HG02840 (cell line): ENCODE measurements at regions not wholly inside any gene's neighbourhood (a gene's known extent, or its start where the extent isn't known, plus 50 kb on each side); places are given as distances from the start of the nearest gene placed in this dataset.

Experiments
- ATAC-seq: cut with Tn5 transposase; IDR thresholded peaks from one replicate; pipeline ENCODE4 v1.9.1; 2021; ENCODE audit warnings: mild to moderate bottlenecking, moderate library complexity, moderate number of reproducible peaks; ENCODE audit not compliant: unreplicated experiment, low FRiP score

- ATAC-seq: no peak
These were observed 196.2 kb upstream of the IER5L start for GRCh38 chr9:129374231-129374630.

- ATAC-seq: no peak
These were observed 195.3 kb upstream of the IER5L start for GRCh38 chr9:129373361-129373760.

- ATAC-seq: no peak
These were observed 192.7 kb upstream of the IER5L start for GRCh38 chr9:129370770-129371169.

- no peak for ATAC-seq
These were observed 190.4 kb upstream of the IER5L start for GRCh38 chr9:129368444-129368978.

- no peak for ATAC-seq
These were observed 189.2 kb upstream of the IER5L start for GRCh38 chr9:129367287-129367686.

GRCh38 chr9:129365196-129365595 is 187.1 kb upstream of the IER5L start:
- no peak for ATAC-seq

- ATAC-seq: no peak
These were observed 185.3 kb upstream of the IER5L start for GRCh38 chr9:129363216-129363873.

- no peak for ATAC-seq
These were observed 184.4 kb upstream of the IER5L start for GRCh38 chr9:129362287-129363000.

- no peak for ATAC-seq
These were observed 183.1 kb upstream of the IER5L start for GRCh38 chr9:129361196-129361595.

- no peak for ATAC-seq
These were observed 182.0 kb upstream of the IER5L start for GRCh38 chr9:129359916-129360536.

GRCh38 chr9:129359162-129359811 is 181.2 kb upstream of the IER5L start:
- ATAC-seq: no peak

GRCh38 chr9:129358621-129359154 is 180.6 kb upstream of the IER5L start:
- no peak for ATAC-seq

- ATAC-seq: no peak
These were observed 179.7 kb upstream of the IER5L start for GRCh38 chr9:129357773-129358245.

- no peak for ATAC-seq
These were observed 179.1 kb upstream of the IER5L start for GRCh38 chr9:129356871-129357772.

GRCh38 chr9:129355631-129356030 is 177.6 kb upstream of the IER5L start:
- no peak for ATAC-seq

- ATAC-seq: no peak
These were observed 176.4 kb upstream of the IER5L start for GRCh38 chr9:129354498-129354897.

- ATAC-seq: no peak
These were observed 175.8 kb upstream of the IER5L start for GRCh38 chr9:129353697-129354336.

- ATAC-seq: no peak
These were observed 174.2 kb upstream of the IER5L start for GRCh38 chr9:129352146-129352865.
